ENCODE measurements at regions not wholly inside any gene's neighbourhood (a gene's known extent, or its start where the extent isn't known, plus 50 kb on each side); places are given as distances from the start of the nearest gene placed in this dataset.

GRCh38 chr16:72502594-72503005 lies 330.6 kb upstream of the PMFBP1 start:
- Histone ChIP-seq H3K9me3 (ENCODE audit: control insufficient read depth, low read length) (no peaks in the 10 kb centered on the region), H3K4me1 (ENCODE audit: control insufficient read depth, insufficient read depth, low read length) (no peaks in the 10 kb centered on the region), H3K27me3 (replicated peaks; ENCODE audit: control insufficient read depth, insufficient read depth, low read length) (no peaks in the 10 kb centered on the region), H3K4me3 (ENCODE audit: low read length) (no peak overlapping the region), H3K36me3 (ENCODE audit: control insufficient read depth, insufficient read depth, low read length, severe bottlenecking) (no peaks in the 10 kb centered on the region), H3K9ac (ENCODE audit: low read length) (no peak overlapping the region)
- DNase-seq (ENCODE audit: low read depth) = no peak

- no peak overlapping the region for H3K4me3 ChIP-seq (ENCODE audit: low read length)
- peak; percentile 87 for DNase-seq (ENCODE audit: low read depth)
- H3K4me1 ChIP-seq (ENCODE audit: control insufficient read depth, insufficient read depth, low read length) = no peaks in the 10 kb centered on the region
- H3K9ac ChIP-seq (ENCODE audit: low read length) = no peak overlapping the region
- H3K36me3 ChIP-seq (ENCODE audit: control insufficient read depth, insufficient read depth, low read length, severe bottlenecking) = no peaks in the 10 kb centered on the region
- H3K27me3 ChIP-seq (replicated peaks; ENCODE audit: control insufficient read depth, insufficient read depth, low read length) = no peaks in the 10 kb centered on the region
- H3K9me3 ChIP-seq (ENCODE audit: control insufficient read depth, low read length) = no peaks in the 10 kb centered on the region
These were observed 330.0 kb upstream of the PMFBP1 start for GRCh38 chr16:72501739-72502593.

- H3K4me3 ChIP-seq (ENCODE audit: low read length) = no peak overlapping the region
- no peaks in the 10 kb centered on the region for H3K9me3 ChIP-seq (ENCODE audit: control insufficient read depth, low read length)
- H3K27me3 ChIP-seq (replicated peaks; ENCODE audit: control insufficient read depth, insufficient read depth, low read length) = no peaks in the 10 kb centered on the region
- no peak overlapping the region for H3K9ac ChIP-seq (ENCODE audit: low read length)
- no peaks in the 10 kb centered on the region for H3K4me1 ChIP-seq (ENCODE audit: control insufficient read depth, insufficient read depth, low read length)
- DNase-seq (ENCODE audit: low read depth) = no peak
- H3K36me3 ChIP-seq (ENCODE audit: control insufficient read depth, insufficient read depth, low read length, severe bottlenecking) = no peaks in the 10 kb centered on the region
These were observed 328.6 kb upstream of the PMFBP1 start for GRCh38 chr16:72500545-72500944.

- Histone ChIP-seq H3K9me3 (ENCODE audit: control insufficient read depth, low read length) (no peaks in the 10 kb centered on the region), H3K4me1 (ENCODE audit: control insufficient read depth, insufficient read depth, low read length) (no peaks in the 10 kb centered on the region), H3K27me3 (replicated peaks; ENCODE audit: control insufficient read depth, insufficient read depth, low read length) (no peaks in the 10 kb centered on the region), H3K4me3 (ENCODE audit: low read length) (no peak overlapping the region), H3K9ac (ENCODE audit: low read length) (peak overlapping the region; percentile 16), H3K36me3 (ENCODE audit: control insufficient read depth, insufficient read depth, low read length, severe bottlenecking) (no peaks in the 10 kb centered on the region)
- peak; percentile 57 for DNase-seq (ENCODE audit: low read depth)
These were observed 321.9 kb upstream of the PMFBP1 start for GRCh38 chr16:72493716-72494415.

GRCh38 chr16:72487283-72487682 lies 315.3 kb upstream of the PMFBP1 start:
- no peaks in the 10 kb centered on the region for H3K27me3 ChIP-seq (replicated peaks; ENCODE audit: control insufficient read depth, insufficient read depth, low read length)
- no peaks in the 10 kb centered on the region for H3K4me1 ChIP-seq (ENCODE audit: control insufficient read depth, insufficient read depth, low read length)
- no peaks in the 10 kb centered on the region for H3K36me3 ChIP-seq (ENCODE audit: control insufficient read depth, insufficient read depth, low read length, severe bottlenecking)
- DNase-seq (ENCODE audit: low read depth) = no peak
- no peak overlapping the region for H3K4me3 ChIP-seq (ENCODE audit: low read length)
- no peak overlapping the region for H3K9ac ChIP-seq (ENCODE audit: low read length)
- H3K9me3 ChIP-seq (ENCODE audit: control insufficient read depth, low read length) = peaks cover 10% of the 10 kb centered on the region

- peaks cover 5% of the 10 kb centered on the region for H3K9me3 ChIP-seq (ENCODE audit: control insufficient read depth, low read length)
- no peaks in the 10 kb centered on the region for H3K27me3 ChIP-seq (replicated peaks; ENCODE audit: control insufficient read depth, insufficient read depth, low read length)
- peaks cover 5% of the 10 kb centered on the region for H3K4me1 ChIP-seq (ENCODE audit: control insufficient read depth, insufficient read depth, low read length)
- H3K4me3 ChIP-seq (ENCODE audit: low read length) = no peak overlapping the region
- no peak for DNase-seq (ENCODE audit: low read depth)
- H3K9ac ChIP-seq (ENCODE audit: low read length) = no peak overlapping the region
- no peaks in the 10 kb centered on the region for H3K36me3 ChIP-seq (ENCODE audit: control insufficient read depth, insufficient read depth, low read length, severe bottlenecking)
These were observed 310.7 kb upstream of the PMFBP1 start for GRCh38 chr16:72482695-72483094.

GRCh38 chr16:72481419-72481818 lies 309.5 kb upstream of the PMFBP1 start:
- peak; percentile 12 for DNase-seq (ENCODE audit: low read depth)
- Histone ChIP-seq H3K4me1 (ENCODE audit: control insufficient read depth, insufficient read depth, low read length) (peaks cover 5% of the 10 kb centered on the region), H3K4me3 (ENCODE audit: low read length) (no peak overlapping the region), H3K9me3 (ENCODE audit: control insufficient read depth, low read length) (no peaks in the 10 kb centered on the region), H3K27me3 (replicated peaks; ENCODE audit: control insufficient read depth, insufficient read depth, low read length) (no peaks in the 10 kb centered on the region), H3K36me3 (ENCODE audit: control insufficient read depth, insufficient read depth, low read length, severe bottlenecking) (no peaks in the 10 kb centered on the region), H3K9ac (ENCODE audit: low read length) (no peak overlapping the region)

GRCh38 chr16:72480911-72481310 lies 309.0 kb upstream of the PMFBP1 start:
- H3K9me3 ChIP-seq (ENCODE audit: control insufficient read depth, low read length) = no peaks in the 10 kb centered on the region
- H3K4me1 ChIP-seq (ENCODE audit: control insufficient read depth, insufficient read depth, low read length) = peaks cover 5% of the 10 kb centered on the region
- H3K9ac ChIP-seq (ENCODE audit: low read length) = no peak overlapping the region
- no peaks in the 10 kb centered on the region for H3K36me3 ChIP-seq (ENCODE audit: control insufficient read depth, insufficient read depth, low read length, severe bottlenecking)
- no peaks in the 10 kb centered on the region for H3K27me3 ChIP-seq (replicated peaks; ENCODE audit: control insufficient read depth, insufficient read depth, low read length)
- peak; percentile 42 for DNase-seq (ENCODE audit: low read depth)
- no peak overlapping the region for H3K4me3 ChIP-seq (ENCODE audit: low read length)

- H3K9ac ChIP-seq (ENCODE audit: low read length) = no peak overlapping the region
- H3K4me1 ChIP-seq (ENCODE audit: control insufficient read depth, insufficient read depth, low read length) = peaks cover 14% of the 10 kb centered on the region
- no peak for DNase-seq (ENCODE audit: low read depth)
- no peak overlapping the region for H3K4me3 ChIP-seq (ENCODE audit: low read length)
- H3K9me3 ChIP-seq (ENCODE audit: control insufficient read depth, low read length) = no peaks in the 10 kb centered on the region
- no peaks in the 10 kb centered on the region for H3K27me3 ChIP-seq (replicated peaks; ENCODE audit: control insufficient read depth, insufficient read depth, low read length)
- H3K36me3 ChIP-seq (ENCODE audit: control insufficient read depth, insufficient read depth, low read length, severe bottlenecking) = no peaks in the 10 kb centered on the region
These were observed 303.7 kb upstream of the PMFBP1 start for GRCh38 chr16:72475688-72476087.

- DNase-seq (ENCODE audit: low read depth) = peak; percentile 64
- H3K4me3 ChIP-seq (ENCODE audit: low read length) = no peak overlapping the region
- no peaks in the 10 kb centered on the region for H3K27me3 ChIP-seq (replicated peaks; ENCODE audit: control insufficient read depth, insufficient read depth, low read length)
- H3K9me3 ChIP-seq (ENCODE audit: control insufficient read depth, low read length) = no peaks in the 10 kb centered on the region
- no peaks in the 10 kb centered on the region for H3K36me3 ChIP-seq (ENCODE audit: control insufficient read depth, insufficient read depth, low read length, severe bottlenecking)
- peaks cover 14% of the 10 kb centered on the region for H3K4me1 ChIP-seq (ENCODE audit: control insufficient read depth, insufficient read depth, low read length)
- peak overlapping the region; percentile 22 for H3K9ac ChIP-seq (ENCODE audit: low read length)
These were observed 302.7 kb upstream of the PMFBP1 start for GRCh38 chr16:72474501-72475123.

GRCh38 chr16:72473631-72474030 lies 301.7 kb upstream of the PMFBP1 start:
- Histone ChIP-seq H3K36me3 (ENCODE audit: control insufficient read depth, insufficient read depth, low read length, severe bottlenecking) (no peaks in the 10 kb centered on the region), H3K27me3 (replicated peaks; ENCODE audit: control insufficient read depth, insufficient read depth, low read length) (no peaks in the 10 kb centered on the region), H3K9me3 (ENCODE audit: control insufficient read depth, low read length) (no peaks in the 10 kb centered on the region), H3K4me3 (ENCODE audit: low read length) (no peak overlapping the region), H3K4me1 (ENCODE audit: control insufficient read depth, insufficient read depth, low read length) (peaks cover 14% of the 10 kb centered on the region), H3K9ac (ENCODE audit: low read length) (peak overlapping the region; percentile 14)
- DNase-seq (ENCODE audit: low read depth) = no peak
